Thyroid gland (tissue), 4 donors: ENCODE measurements at regions not wholly inside any gene's neighbourhood (a gene's known extent, or its start where the extent isn't known, plus 50 kb on each side); places are given as distances from the start of the nearest gene placed in this dataset.

Experiments
- DNase-seq, 2 donors: peaks; one replicate each; pipeline ENCODE4 v3.0.0-alpha.2; 2019
- H3K27ac ChIP-seq, 3 donors: fragments of 200-600 bp; sonication (generic); 1 replicate in 2 of 3; 2 replicates in 1 of 3; pipeline ENCODE4 v1.5.1; 2016 to 2019; ENCODE audit warnings: mild to moderate bottlenecking in 1 of 3, moderate library complexity in 1 of 3
- H3K27me3 ChIP-seq: fragments of 200-600 bp; sonication (generic); one replicate; pipeline ENCODE4 v1.5.1; 2019
- H3K36me3 ChIP-seq, 2 donors: fragments of 200-600 bp; sonication (generic); one replicate each; pipeline ENCODE4 v1.5.1; 2016 to 2019
- H3K4me1 ChIP-seq, 2 donors: fragments of 200-600 bp; sonication (generic); one replicate each; pipeline ENCODE4 v1.5.1; 2017 to 2019
- H3K4me3 ChIP-seq, 3 donors: fragments of 200-600 bp; sonication (generic); replicated peaks in 1 of 3; 1 replicate in 2 of 3; 2 replicates in 1 of 3; pipeline ENCODE4 v1.5.1; 2016; ENCODE audit warnings: mild to moderate bottlenecking in 1 of 3
- H3K9me3 ChIP-seq: fragments of 200-600 bp; sonication (generic); one replicate; pipeline ENCODE4 v1.5.1; 2017
- POLR2A ChIP-seq, 2 donors: fragments of 450-650 bp; IDR thresholded peaks; one replicate each; pipeline ENCODE4 v1.6.1; 2017; ENCODE audit warnings: antibody characterized with exemption in 2 of 2, mild to moderate bottlenecking in 2 of 2, moderate library complexity in 1 of 2
- WGBS, 2 donors: methylation state at CpG; one replicate each; pipeline ENCODE4 v1.1.5; 2017; 5-methylcytosine and 5-hydroxymethylcytosine counted together
- intact Hi-C: fragments of 100-400 bp; cut with DNase I; formaldehyde crosslinking; loops from one replicate; pipeline ENCODE4 v1.15.1; 2023
- TF ChIP-seq, protein P1 (sequence below), 6 experiments: fragments of 200-600 bp in 3 of 6; fragments of 450-650 bp in 3 of 6; sonication (generic) in 3 of 6; IDR thresholded peaks; one replicate each; pipeline ENCODE4 v1.5.1; 2016 to 2019; ENCODE audit warnings: antibody characterized with exemption in 6 of 6, mild to moderate bottlenecking in 2 of 6, inconsistent platforms in 1 of 6, moderate library complexity in 1 of 6

DNA sequence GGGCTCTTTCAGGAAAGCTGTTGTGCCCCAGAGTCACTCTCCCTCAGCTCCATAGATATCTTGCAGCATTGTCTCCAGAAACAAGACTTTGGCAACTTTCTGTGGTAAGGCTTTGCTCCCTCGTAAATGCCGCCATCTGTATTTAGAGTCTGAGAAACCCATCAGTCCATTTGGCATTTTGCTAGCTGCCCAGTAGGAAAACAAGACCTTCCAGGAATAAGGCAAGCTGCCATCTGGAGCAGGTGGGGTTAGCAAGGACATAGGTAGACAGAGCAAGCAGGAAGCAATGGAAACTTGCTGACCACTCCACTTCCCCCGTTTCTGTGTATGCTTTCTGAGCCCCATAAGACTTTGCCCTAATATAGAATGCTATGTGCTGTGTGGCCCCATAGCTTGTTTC, 131.9 kb downstream of the SPATA19 start:
- 89 to 91% methylated on average over 3 of the region's 3 CpGs for WGBS, 2 donors
- no peaks in the 10 kb centered on the region for H3K27me3 ChIP-seq
- no peaks in the 10 kb centered on the region for H3K36me3 ChIP-seq
- no peak for DNase-seq
- H3K4me3 ChIP-seq, result no peak overlapping the region
- no peaks in the 10 kb centered on the region for H3K9me3 ChIP-seq
- H3K4me1 ChIP-seq, result no peaks in the 10 kb centered on the region
- no peak for TF ChIP-seq POLR2A (IDR thresholded peaks at IDR 0.05)
- TF ChIP-seq, protein P1, sequence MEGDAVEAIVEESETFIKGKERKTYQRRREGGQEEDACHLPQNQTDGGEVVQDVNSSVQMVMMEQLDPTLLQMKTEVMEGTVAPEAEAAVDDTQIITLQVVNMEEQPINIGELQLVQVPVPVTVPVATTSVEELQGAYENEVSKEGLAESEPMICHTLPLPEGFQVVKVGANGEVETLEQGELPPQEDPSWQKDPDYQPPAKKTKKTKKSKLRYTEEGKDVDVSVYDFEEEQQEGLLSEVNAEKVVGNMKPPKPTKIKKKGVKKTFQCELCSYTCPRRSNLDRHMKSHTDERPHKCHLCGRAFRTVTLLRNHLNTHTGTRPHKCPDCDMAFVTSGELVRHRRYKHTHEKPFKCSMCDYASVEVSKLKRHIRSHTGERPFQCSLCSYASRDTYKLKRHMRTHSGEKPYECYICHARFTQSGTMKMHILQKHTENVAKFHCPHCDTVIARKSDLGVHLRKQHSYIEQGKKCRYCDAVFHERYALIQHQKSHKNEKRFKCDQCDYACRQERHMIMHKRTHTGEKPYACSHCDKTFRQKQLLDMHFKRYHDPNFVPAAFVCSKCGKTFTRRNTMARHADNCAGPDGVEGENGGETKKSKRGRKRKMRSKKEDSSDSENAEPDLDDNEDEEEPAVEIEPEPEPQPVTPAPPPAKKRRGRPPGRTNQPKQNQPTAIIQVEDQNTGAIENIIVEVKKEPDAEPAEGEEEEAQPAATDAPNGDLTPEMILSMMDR (IDR thresholded peaks at IDR 0.05), result no peak
- intact Hi-C loops, result no loop called here
- H3K27ac ChIP-seq, result no peak overlapping the region

DNA sequence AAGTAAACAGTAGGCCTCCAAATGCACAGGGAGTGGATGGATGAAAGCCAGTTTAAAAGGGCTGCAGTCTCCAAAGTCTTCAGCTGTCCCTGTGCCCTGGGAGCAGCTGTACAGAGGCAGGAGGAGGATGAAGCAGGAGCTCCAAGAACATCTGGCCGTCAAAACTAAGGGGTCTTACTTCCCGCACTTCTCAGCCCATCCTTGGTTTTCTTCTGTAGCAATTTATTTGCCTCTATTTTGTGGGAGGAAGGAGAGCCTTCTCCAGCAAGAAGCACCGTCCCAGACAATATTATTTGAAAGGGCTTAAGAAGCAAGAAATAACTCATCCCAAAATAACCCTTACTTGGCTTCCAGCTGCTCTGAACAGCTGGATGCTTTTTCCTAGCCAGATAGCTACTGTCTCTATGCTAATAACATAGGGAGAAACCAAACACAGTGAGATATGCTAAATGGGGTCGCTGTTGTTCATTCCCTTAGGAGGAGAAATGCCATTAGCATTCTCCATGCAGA, 133.2 kb downstream of the SPATA19 start:
- Histone ChIP-seq H3K4me1 (no peaks in the 10 kb centered on the region), H3K27ac (no peak overlapping the region), H3K4me3 (no peak overlapping the region), H3K36me3 (no peaks in the 10 kb centered on the region), H3K9me3 (no peaks in the 10 kb centered on the region), H3K27me3 (no peaks in the 10 kb centered on the region)
- TF ChIP-seq, protein P1 (IDR thresholded peaks at IDR 0.05), result no peak
- TF ChIP-seq POLR2A (IDR thresholded peaks at IDR 0.05), result no peak
- WGBS, 2 donors, result 24 to 25% methylated on average over 4 of the region's 4 CpGs
- intact Hi-C loops, result no loop called here
- DNase-seq, result no peak

DNA sequence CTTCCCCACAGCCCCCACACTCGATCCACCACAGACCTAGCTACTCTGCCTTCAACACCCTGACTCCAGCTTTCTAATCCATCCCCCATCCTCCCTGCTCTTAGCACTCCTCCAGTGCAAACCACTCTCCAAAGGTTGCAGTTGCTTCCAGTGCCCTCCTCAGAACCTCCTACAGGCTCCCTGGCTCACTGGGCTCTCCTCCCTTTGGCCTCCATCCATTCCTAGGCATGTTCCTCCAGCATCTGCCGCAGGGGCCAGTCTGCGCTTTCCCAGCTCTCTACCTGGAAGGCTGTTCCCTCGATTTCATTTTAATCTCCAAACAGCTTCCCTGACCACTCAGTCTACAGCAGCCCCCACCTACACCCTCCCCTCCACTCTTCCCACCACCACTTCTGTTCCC, 133.8 kb downstream of the SPATA19 start:
- no peaks in the 10 kb centered on the region for H3K27me3 ChIP-seq
- 41 to 43% methylated on average over 4 of the region's 4 CpGs for WGBS, 2 donors
- H3K36me3 ChIP-seq, result no peaks in the 10 kb centered on the region
- H3K9me3 ChIP-seq, result no peaks in the 10 kb centered on the region
- no peak overlapping the region for H3K4me3 ChIP-seq
- TF ChIP-seq, protein P1 (IDR thresholded peaks at IDR 0.05), result no peak
- no peak for TF ChIP-seq POLR2A (IDR thresholded peaks at IDR 0.05)
- DNase-seq, result no peak
- intact Hi-C loops, result no loop called here
- H3K4me1 ChIP-seq, result no peaks in the 10 kb centered on the region
- H3K27ac ChIP-seq, result no peak overlapping the region

DNA sequence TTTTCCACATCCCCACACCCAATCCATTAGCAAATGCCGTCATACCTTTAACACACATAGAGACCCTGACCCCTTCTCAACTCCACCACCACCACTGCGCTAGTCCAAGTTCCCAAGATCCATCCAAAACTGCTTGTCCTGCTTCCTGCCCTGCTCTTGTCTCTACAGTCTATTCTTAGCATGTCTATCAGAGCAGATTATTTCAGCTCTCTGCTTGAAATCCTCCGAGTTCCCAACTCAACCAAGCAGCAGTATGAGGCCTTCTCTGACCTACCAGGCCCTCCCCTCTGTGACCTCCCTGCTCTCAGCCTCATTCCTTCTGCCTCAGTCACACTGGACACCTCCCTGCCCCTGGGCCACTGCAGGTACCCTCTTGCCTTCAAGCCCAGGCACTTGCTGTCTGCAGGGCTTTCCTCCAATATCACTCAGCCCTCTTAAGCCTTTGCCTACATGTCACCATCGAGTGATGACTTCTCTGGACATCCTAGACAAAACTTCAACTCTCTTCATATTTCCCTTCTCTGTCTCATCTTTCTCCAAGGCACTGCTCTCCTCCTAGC, 134.6 kb downstream of the SPATA19 start:
- WGBS, 2 donors, result 83 to 87% methylated on average over 4 of the region's 4 CpGs
- Histone ChIP-seq H3K9me3 (no peaks in the 10 kb centered on the region), H3K27ac (no peak overlapping the region), H3K27me3 (no peaks in the 10 kb centered on the region), H3K36me3 (no peaks in the 10 kb centered on the region), H3K4me3 (no peak overlapping the region), H3K4me1 (no peaks in the 10 kb centered on the region)
- DNase-seq, result no peak
- intact Hi-C loops, result no loop called here
- no peak for TF ChIP-seq POLR2A (IDR thresholded peaks at IDR 0.05)
- TF ChIP-seq, protein P1 (IDR thresholded peaks at IDR 0.05), result no peak

DNA sequence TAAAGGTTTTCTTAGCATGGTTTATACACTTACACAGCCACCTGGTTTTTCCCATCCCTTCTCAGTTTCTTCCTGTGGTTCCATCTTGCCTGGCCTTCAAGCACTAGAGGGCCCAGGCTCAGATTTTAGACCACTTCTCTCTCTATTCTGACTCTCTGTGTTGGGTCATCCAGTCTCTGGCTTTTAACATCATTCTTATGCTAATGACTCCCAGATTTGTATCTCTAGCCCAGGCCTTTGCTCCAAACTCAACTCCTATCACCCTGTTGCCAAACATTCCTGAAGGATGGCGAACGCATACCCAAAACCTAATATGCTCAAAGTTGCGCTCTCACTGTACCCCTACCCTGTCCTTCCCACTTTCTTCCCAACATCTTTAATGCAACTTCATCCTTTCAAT, 135.1 kb downstream of the SPATA19 start:
- H3K4me1 ChIP-seq, result no peaks in the 10 kb centered on the region
- H3K27ac ChIP-seq, result no peak overlapping the region
- no peak for TF ChIP-seq POLR2A (IDR thresholded peaks at IDR 0.05)
- TF ChIP-seq, protein P1 (IDR thresholded peaks at IDR 0.05), result no peak
- H3K4me3 ChIP-seq, result no peak overlapping the region
- WGBS, 2 donors, result 84 to 99% methylated on average over 3 of the region's 3 CpGs
- DNase-seq, result no peak
- no peaks in the 10 kb centered on the region for H3K36me3 ChIP-seq
- intact Hi-C loops, result no loop called here
- H3K27me3 ChIP-seq, result no peaks in the 10 kb centered on the region
- H3K9me3 ChIP-seq, result no peaks in the 10 kb centered on the region
